B cell (primary cell): ENCODE measurements at regions not wholly inside any gene's neighbourhood (a gene's known extent, or its start where the extent isn't known, plus 50 kb on each side); places are given as distances from the start of the nearest gene placed in this dataset.

Experiments
- ATAC-seq: fragments of 200-7000 bp; cut with Tn5 transposase; one replicate; pipeline ENCODE4 v1.10.0; 2021; ENCODE audit warnings: low read depth, mild to moderate bottlenecking, moderate number of reproducible peaks, moderate library complexity
- CTCF ChIA-PET: fragments of 350-600 bp; sonication (Branson Sonifier 250); formaldehyde crosslinking; loops from one replicate; lab custom pipeline; 2021; ENCODE audit warnings: antibody characterized with exemption, inconsistent platforms; lab: Charles Lee
- POLR2A ChIA-PET: fragments of 350-600 bp; sonication (Branson Sonifier 250); formaldehyde crosslinking; loops from one replicate; lab custom pipeline; 2021; ENCODE audit warnings: antibody characterized with exemption; lab: Charles Lee
- DNase-seq: peaks from one replicate; pipeline ENCODE4 v3.0.0; 2013
- H2AFZ ChIP-seq: 2 replicates; pipeline ENCODE4 v1.6.1; 2012; ENCODE audit warnings: mild to moderate bottlenecking, low read depth, low read length; ENCODE audit not compliant: insufficient read depth, poor library complexity, severe bottlenecking
- H3K27ac ChIP-seq, 2 donors: 1 replicate in 1 of 2; 2 replicates in 1 of 2; pipeline ENCODE4 v1.5.1; 2012 to 2013; ENCODE audit warnings: low read length in 2 of 2, mild to moderate bottlenecking in 2 of 2, moderate library complexity in 1 of 2
- H3K27me3 ChIP-seq, 4 experiments: fragments of 200-600 bp in 1 of 4; sonication (generic) in 1 of 4; replicated peaks in 1 of 4; 1 replicate in 2 of 4; 2 replicates in 2 of 4; pipeline versions ENCODE4 v1.6.1 to v1.7.0; 2013 to 2016; ENCODE audit warnings: low read length in 3 of 4, mild to moderate bottlenecking in 2 of 4, mixed read lengths in 1 of 4, moderate library complexity in 1 of 4; ENCODE audit not compliant: insufficient read depth in 4 of 4, control insufficient read depth in 3 of 4; ENCODE audit errors: control extremely low read depth in 1 of 4
- H3K36me3 ChIP-seq, 2 experiments: replicated peaks in 1 of 2; 1 replicate in 1 of 2; 2 replicates in 1 of 2; pipeline versions ENCODE4 v1.6.1 to v1.7.1; 2013; ENCODE audit warnings: low read length in 1 of 2; ENCODE audit not compliant: insufficient read depth in 2 of 2, control insufficient read depth in 1 of 2; ENCODE audit errors: control extremely low read depth in 1 of 2, extremely low read depth in 1 of 2
- H3K4me1 ChIP-seq, 2 donors: fragments of 200-600 bp in 1 of 2; sonication (generic) in 1 of 2; 1 replicate in 1 of 2; 2 replicates in 1 of 2; pipeline versions ENCODE4 v1.5.1 to v1.6.1; 2013 to 2017; ENCODE audit warnings: low read length in 2 of 2; ENCODE audit not compliant: control insufficient read depth in 2 of 2, insufficient read depth in 2 of 2
- H3K4me2 ChIP-seq: replicated peaks from 2 replicates; pipeline ENCODE3; 2012; ENCODE audit warnings: mild to moderate bottlenecking, low read depth, low read length; ENCODE audit not compliant: poor library complexity, severe bottlenecking
- H3K4me3 ChIP-seq, 5 experiments: fragments of 200-600 bp in 1 of 5; sonication (generic) in 1 of 5; 1 replicate in 3 of 5; 2 replicates in 2 of 5; pipeline versions ENCODE4 v1.5.1 to v1.7.0; 2011 to 2016; ENCODE audit warnings: low read length in 4 of 5, mild to moderate bottlenecking in 4 of 5, low read depth in 2 of 5, control low read depth in 1 of 5, moderate library complexity in 1 of 5; ENCODE audit not compliant: insufficient read depth in 1 of 5; ENCODE audit errors: control extremely low read depth in 1 of 5, extremely low read depth in 1 of 5
- H3K79me2 ChIP-seq: fragments of 200-600 bp; sonication (generic); one replicate; pipeline ENCODE4 v1.6.0; 2016; ENCODE audit warnings: low read length; ENCODE audit not compliant: control insufficient read depth, insufficient read depth
- H3K9ac ChIP-seq: fragments of 200-600 bp; sonication (generic); 2 replicates; pipeline ENCODE4 v1.6.1; 2017; ENCODE audit warnings: mild to moderate bottlenecking, low read length, moderate library complexity
- H3K9me3 ChIP-seq, 3 donors: one replicate each; pipeline versions ENCODE4 v1.6.1 to v1.7.1; 2013; ENCODE audit warnings: low read length in 2 of 3; ENCODE audit not compliant: control insufficient read depth in 2 of 3, insufficient read depth in 1 of 3; ENCODE audit errors: control extremely low read depth in 1 of 3
- H4K20me1 ChIP-seq: 2 replicates; pipeline ENCODE4 v1.6.0; 2012; ENCODE audit warnings: mild to moderate bottlenecking, low read length; ENCODE audit not compliant: insufficient read depth, control insufficient read depth, poor library complexity, severe bottlenecking
- H3K27ac Mint-ChIP-seq: one replicate; pipeline ENCODE4 v1.8.0; 2021; ENCODE audit warnings: mixed read lengths
- H3K27me3 Mint-ChIP-seq: one replicate; pipeline ENCODE4 v1.8.0; 2021; ENCODE audit warnings: mixed read lengths
- H3K4me1 Mint-ChIP-seq: one replicate; pipeline ENCODE4 v1.8.0; 2021; ENCODE audit warnings: mixed read lengths
- H3K4me3 Mint-ChIP-seq: one replicate; pipeline ENCODE4 v1.8.0; 2021; ENCODE audit warnings: mixed read lengths
- H3K9me3 Mint-ChIP-seq: one replicate; pipeline ENCODE4 v1.8.0; 2022; ENCODE audit warnings: mixed read lengths; ENCODE audit not compliant: insufficient read depth
- EZH2 ChIP-seq: IDR thresholded peaks from 2 replicates; pipeline ENCODE4 v1.6.1; 2012; ENCODE audit warnings: borderline replicate concordance, low read depth, mild to moderate bottlenecking, moderate library complexity, low read length; ENCODE audit not compliant: insufficient read depth, poor library complexity, severe bottlenecking
- WGBS: methylation state at CpG from one replicate; pipeline ENCODE4 v1.1.5; 2013; ENCODE audit warnings: missing lambda C conversion rate; ENCODE audit not compliant: insufficient coverage; 5-methylcytosine and 5-hydroxymethylcytosine counted together
- intact Hi-C: fragments of 100-400 bp; cut with micrococcal nuclease; formaldehyde crosslinking; loops from one replicate; pipeline ENCODE4 v1.10.0; 2022
- TF ChIP-seq, protein P1 (sequence below): fragments of 200-600 bp; IDR thresholded peaks from one replicate; pipeline ENCODE4 v1.8.0; 2022; ENCODE audit warnings: antibody characterized with exemption, mild to moderate bottlenecking

DNA sequence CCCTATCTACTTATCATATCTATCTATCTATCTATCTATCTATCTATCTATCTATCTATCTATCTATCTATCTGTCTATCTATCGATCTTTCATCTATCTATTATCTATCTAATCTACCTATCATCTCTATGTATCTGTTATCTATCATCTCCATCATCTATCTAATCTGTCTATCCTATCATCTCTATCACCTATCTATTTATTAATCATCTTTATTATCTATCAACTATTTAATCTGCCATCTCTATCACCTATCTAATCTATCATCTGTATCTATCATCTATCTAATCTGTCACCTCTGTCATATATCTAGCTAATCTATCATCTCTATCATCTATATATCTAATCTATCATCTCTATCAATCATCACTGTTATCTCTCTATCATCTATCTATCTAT is 736.3 kb downstream of the TYW1 start:
- no peak overlapping the region for H2AFZ ChIP-seq
- no peak overlapping the region for H3K4me2 ChIP-seq
- H3K9ac ChIP-seq: no peak overlapping the region
- H3K27ac Mint-ChIP-seq: no peak overlapping the region
- H3K27ac ChIP-seq: no peak overlapping the region
- WGBS: no CpG with 5 or more reads among the region's 1 CpG
- no peaks in the 10 kb centered on the region for H3K9me3 Mint-ChIP-seq
- no peaks in the 10 kb centered on the region for H4K20me1 ChIP-seq
- H3K79me2 ChIP-seq: no peaks in the 10 kb centered on the region
- peaks cover 0 to 17% (median 0%) of the 10 kb centered on the region in 3 donors for H3K9me3 ChIP-seq
- H3K36me3 ChIP-seq: no peaks in the 10 kb centered on the region
- H3K27me3 ChIP-seq: no peaks in the 10 kb centered on the region
- no peak for ATAC-seq
- H3K4me1 ChIP-seq: no peaks in the 10 kb centered on the region
- TF ChIP-seq, protein P1, sequence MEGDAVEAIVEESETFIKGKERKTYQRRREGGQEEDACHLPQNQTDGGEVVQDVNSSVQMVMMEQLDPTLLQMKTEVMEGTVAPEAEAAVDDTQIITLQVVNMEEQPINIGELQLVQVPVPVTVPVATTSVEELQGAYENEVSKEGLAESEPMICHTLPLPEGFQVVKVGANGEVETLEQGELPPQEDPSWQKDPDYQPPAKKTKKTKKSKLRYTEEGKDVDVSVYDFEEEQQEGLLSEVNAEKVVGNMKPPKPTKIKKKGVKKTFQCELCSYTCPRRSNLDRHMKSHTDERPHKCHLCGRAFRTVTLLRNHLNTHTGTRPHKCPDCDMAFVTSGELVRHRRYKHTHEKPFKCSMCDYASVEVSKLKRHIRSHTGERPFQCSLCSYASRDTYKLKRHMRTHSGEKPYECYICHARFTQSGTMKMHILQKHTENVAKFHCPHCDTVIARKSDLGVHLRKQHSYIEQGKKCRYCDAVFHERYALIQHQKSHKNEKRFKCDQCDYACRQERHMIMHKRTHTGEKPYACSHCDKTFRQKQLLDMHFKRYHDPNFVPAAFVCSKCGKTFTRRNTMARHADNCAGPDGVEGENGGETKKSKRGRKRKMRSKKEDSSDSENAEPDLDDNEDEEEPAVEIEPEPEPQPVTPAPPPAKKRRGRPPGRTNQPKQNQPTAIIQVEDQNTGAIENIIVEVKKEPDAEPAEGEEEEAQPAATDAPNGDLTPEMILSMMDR: no peak
- no peak for TF ChIP-seq EZH2
- intact Hi-C loops: no loop called here
- no peaks in the 10 kb centered on the region for H3K27me3 Mint-ChIP-seq
- POLR2A ChIA-PET: no interaction called here
- no peak overlapping the region for H3K4me3 ChIP-seq
- no peaks in the 10 kb centered on the region for H3K4me1 Mint-ChIP-seq
- CTCF ChIA-PET: no interaction called here
- no peak for DNase-seq
- H3K4me3 Mint-ChIP-seq: no peak overlapping the region

DNA sequence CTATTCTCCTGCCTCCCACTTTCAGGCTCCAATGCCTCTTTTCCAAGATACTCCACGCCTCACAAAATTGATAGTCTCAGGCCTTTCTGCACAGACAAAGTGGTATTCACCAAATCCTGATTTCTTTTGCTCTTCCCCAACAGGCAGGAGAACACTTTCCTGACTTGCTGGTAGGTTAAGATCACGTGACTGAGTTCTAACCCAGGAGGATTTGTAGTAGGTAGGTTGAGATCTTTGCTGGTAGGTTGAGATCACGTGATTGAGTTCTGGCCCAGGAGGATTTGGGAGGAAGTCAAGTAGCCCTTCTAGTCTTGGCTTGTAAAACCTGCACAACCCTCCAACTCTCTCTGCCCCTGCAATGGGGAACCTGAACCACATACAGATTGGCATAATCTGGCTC is 741.5 kb downstream of the TYW1 start:
- no peak overlapping the region for H3K9ac ChIP-seq
- DNase-seq: no peak
- no peaks in the 10 kb centered on the region for H3K27me3 ChIP-seq
- no peaks in the 10 kb centered on the region for H3K4me1 Mint-ChIP-seq
- H3K9me3 ChIP-seq: peaks cover 0 to 12% (median 0%) of the 10 kb centered on the region in 3 donors
- H4K20me1 ChIP-seq: no peaks in the 10 kb centered on the region
- intact Hi-C loops: no loop called here
- no peak overlapping the region for H3K4me2 ChIP-seq
- no peak overlapping the region for H3K4me3 ChIP-seq
- H3K4me1 ChIP-seq: no peaks in the 10 kb centered on the region
- peaks cover 7% of the 10 kb centered on the region for H3K9me3 Mint-ChIP-seq
- ATAC-seq: no peak
- TF ChIP-seq, protein P1: no peak
- no peak for TF ChIP-seq EZH2
- H2AFZ ChIP-seq: no peak overlapping the region
- no peaks in the 10 kb centered on the region for H3K27me3 Mint-ChIP-seq
- H3K36me3 ChIP-seq: no peaks in the 10 kb centered on the region
- CTCF ChIA-PET: no interaction called here
- POLR2A ChIA-PET: no interaction called here
- H3K27ac Mint-ChIP-seq: no peak overlapping the region
- no peak overlapping the region for H3K27ac ChIP-seq
- WGBS: 75% methylated on average over 2 of the region's 3 CpGs
- no peaks in the 10 kb centered on the region for H3K79me2 ChIP-seq
- no peak overlapping the region for H3K4me3 Mint-ChIP-seq
